GM15510 (cell line): ENCODE measurements at regions not wholly inside any gene's neighbourhood (a gene's known extent, or its start where the extent isn't known, plus 50 kb on each side); places are given as distances from the start of the nearest gene placed in this dataset.

Source experiments
- POLR2A ChIP-seq: IDR thresholded peaks from 3 replicates; pipeline ENCODE4 v1.6.1; 2011; ENCODE audit warnings: borderline replicate concordance; ENCODE audit not compliant: insufficient read length; ENCODE audit errors: extremely low read depth

DNA sequence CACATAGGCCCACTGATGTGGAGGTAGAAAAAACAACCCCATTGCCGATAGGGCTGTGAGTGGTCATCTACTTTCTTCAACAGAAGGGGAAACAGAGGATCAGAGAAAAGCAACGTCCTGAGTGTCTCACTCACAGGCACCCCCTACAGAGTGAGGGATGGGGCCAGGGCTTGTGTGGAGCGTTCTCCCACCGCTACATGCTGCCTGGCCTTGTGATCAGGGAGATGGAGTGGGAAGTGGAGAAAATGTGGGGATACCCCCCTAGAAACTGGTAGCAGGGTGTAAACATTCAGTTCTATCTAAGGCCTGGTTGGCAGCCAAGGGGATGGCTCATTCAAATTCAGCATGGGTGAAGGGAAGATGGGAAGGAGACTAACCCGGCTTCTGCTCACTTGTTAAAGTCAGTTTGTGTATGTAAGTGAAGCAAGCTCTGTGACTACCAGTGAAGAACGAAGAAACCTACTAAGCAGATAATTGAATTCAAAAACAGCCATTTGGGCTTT, 73.0 kb upstream of the NAV2 start:
- TF ChIP-seq POLR2A, result no peak

DNA sequence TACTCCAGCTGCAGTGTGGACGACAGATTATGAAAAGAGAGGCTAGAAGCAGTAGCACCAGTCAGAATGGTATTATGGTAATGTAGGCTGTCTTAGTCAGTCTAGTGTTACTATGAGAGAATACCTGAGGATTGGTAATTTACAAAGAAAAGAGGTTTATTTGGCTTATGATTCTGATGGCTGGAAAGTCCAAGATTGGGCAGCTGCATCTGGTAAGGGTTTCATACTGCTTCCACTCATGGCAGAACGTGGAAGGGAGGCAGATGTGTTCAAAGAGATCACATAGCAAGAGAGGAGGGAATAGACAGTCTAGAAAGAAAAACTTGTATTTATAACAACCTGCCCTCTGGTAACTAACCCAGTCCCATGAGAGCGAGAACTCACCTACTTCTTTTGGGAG, 77.3 kb upstream of the NAV2 start:
- TF ChIP-seq POLR2A, result no peak

- TF ChIP-seq POLR2A, result no peak
These were observed 79.4 kb upstream of the NAV2 start for GRCh38 chr11:19633276-19633675.

GRCh38 chr11:19632499-19632834, 80.2 kb upstream of the NAV2 start:
- TF ChIP-seq POLR2A, result no peak

GRCh38 chr11:19631712-19632498, 80.7 kb upstream of the NAV2 start:
- no peak for TF ChIP-seq POLR2A

DNA sequence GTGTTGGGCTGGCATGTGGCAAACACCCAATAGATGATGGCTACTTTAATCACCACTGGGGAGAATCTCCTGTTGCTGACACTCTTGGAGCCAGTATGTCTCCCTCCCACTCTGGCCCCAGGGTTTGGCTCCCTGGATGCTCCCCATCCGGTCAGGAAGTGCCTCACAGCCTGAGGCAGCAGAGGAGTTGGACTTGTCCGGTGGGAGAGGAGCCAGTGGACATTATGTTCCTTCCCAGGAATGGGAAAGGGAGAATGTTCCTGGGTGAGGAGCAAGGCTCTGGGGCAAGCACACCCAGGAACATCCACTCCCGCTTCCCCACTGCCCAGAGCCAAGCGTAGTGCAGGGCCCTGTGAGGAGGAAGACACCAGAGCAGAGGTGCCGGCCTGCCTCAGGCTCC, 84.6 kb upstream of the NAV2 start:
- TF ChIP-seq POLR2A, result no peak

- no peak for TF ChIP-seq POLR2A
These were observed 85.1 kb upstream of the NAV2 start for GRCh38 chr11:19627566-19627965.

DNA sequence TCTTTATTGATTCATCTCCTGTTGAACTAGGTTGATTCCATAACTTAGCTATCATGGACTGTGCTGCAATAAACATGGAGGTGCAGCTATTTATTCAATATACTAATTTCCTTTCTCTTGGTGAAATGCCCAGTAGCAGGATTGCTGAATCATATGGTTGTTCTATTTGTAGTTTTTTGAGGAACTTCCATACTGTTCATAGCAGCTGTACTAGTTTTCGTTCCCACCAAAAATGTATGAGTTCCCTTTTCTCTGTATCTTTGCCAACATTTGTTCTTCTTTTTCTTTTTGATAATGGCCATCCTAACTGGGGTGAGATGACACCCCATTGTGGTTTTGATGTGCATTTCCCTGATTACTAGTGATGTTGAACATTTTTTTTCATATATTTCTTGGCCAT, 87.2 kb upstream of the NAV2 start:
- no peak for TF ChIP-seq POLR2A

GRCh38 chr11:19617696-19618523, 94.7 kb upstream of the NAV2 start:
- TF ChIP-seq POLR2A, result no peak

GRCh38 chr11:19615341-19616183, 97.1 kb upstream of the NAV2 start:
- TF ChIP-seq POLR2A, result no peak

- no peak for TF ChIP-seq POLR2A
These were observed 98.2 kb upstream of the NAV2 start for GRCh38 chr11:19614370-19614940.

GRCh38 chr11:19607656-19608360, 104.8 kb upstream of the NAV2 start:
- no peak for TF ChIP-seq POLR2A

DNA sequence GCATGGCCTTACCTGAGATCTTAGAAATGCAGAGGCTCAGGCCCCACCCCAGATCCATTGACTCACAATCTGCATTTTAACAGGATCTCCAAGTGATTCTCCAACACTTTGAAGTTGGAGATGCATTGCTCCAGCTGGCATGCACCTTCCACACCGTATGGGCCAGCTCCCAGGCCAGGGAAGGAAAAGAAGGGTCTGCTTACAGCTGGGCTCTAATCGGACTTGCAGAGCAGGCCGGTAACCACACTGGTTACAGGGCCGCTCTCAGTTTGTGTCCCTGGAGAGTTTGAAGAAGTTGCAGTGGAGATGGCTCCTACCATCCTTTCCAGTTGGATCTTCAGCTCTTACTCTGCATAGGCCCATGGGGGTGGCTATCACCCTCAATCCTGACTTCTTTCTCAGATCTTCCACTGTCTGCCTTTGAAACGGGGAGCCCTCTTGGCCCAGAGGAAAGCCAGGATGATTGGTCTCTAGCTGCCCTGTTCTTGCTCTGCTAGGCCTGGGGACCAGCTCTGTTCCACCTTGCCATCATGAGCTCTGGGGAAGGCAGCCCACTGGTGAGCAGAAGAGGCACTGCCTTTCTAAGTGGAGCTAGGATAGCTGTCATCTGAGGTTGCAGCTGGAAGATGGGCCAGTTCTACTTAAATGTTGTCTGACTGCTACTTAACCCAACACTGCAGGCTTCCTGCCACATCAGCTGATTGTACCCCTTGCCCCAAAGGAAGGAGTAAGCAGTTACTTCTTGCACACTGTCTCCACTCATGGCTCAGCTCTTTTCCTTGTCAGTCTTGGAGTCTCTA, 105.6 kb upstream of the NAV2 start:
- TF ChIP-seq POLR2A, result no peak
